ENCODE measurements at regions not wholly inside any gene's neighbourhood (a gene's known extent, or its start where the extent isn't known, plus 50 kb on each side); places are given as distances from the start of the nearest gene placed in this dataset.

- Histone ChIP-seq H3K27ac (ENCODE audit: insufficient read depth, low read length) (no peak overlapping the region), H4K8ac (ENCODE audit: low read depth in 2 of 2, low read length in 2 of 2) (no peak overlapping the region)
Measured at GRCh38 chr5:171640480-171640879, 145.1 kb upstream of the SMIM23 start.

More at GRCh38 chr5:171640480-171640879, 145.1 kb upstream of the SMIM23 start:
- dilution Hi-C loops (cut with HindIII; ENCODE audit: low sequenced_read_pairs, unreplicated experiment), result no loop called here
- intact Hi-C loops (cut with micrococcal nuclease), result no loop called here
- no peak for TF ChIP-seq MXI1 (IDR thresholded peaks at IDR 0.05; ENCODE audit: borderline replicate concordance, low read depth, low read length)
- no peak for TF ChIP-seq MAZ (IDR thresholded peaks at IDR 0.05; ENCODE audit: borderline replicate concordance, low read depth, low read length)
- no peak for TF ChIP-seq FOS (IDR thresholded peaks at IDR 0.05; ENCODE audit: low read depth, low read length)
- TF ChIP-seq CHD1 (IDR thresholded peaks at IDR 0.05; ENCODE audit: low read depth, low read length), result no peak
- TF ChIP-seq BHLHE40 (IDR thresholded peaks at IDR 0.05; ENCODE audit: low read depth, low read length), result no peak
- no peak for TF ChIP-seq SMC3 (IDR thresholded peaks at IDR 0.05; ENCODE audit: low read depth, low read length)
- TF ChIP-seq RFX5 (IDR thresholded peaks at IDR 0.05; ENCODE audit: low read depth, low read length), result no peak
- no peak for TF ChIP-seq CEBPB (IDR thresholded peaks at IDR 0.05; ENCODE audit: low read depth, low read length)
- no peak for TF ChIP-seq NFE2L2 (IDR thresholded peaks at IDR 0.05; ENCODE audit: low read depth, low read length)
- Histone ChIP-seq H3K9me1 (ENCODE audit: insufficient read depth, low read length) (no peaks in the 10 kb centered on the region; the same call in 1 of the 2 replicates), H3K27me3 (ENCODE audit: control insufficient read depth, insufficient read depth, low read length) (peaks cover 9% of the 10 kb centered on the region), H3K18ac (ENCODE audit: low read depth, low read length) (no peak overlapping the region), H2AFZ (replicated peaks; ENCODE audit: low read length, poor library complexity) (no peak overlapping the region), H3K4me3 (ENCODE audit: insufficient read depth, low read depth, low read length) (no peak overlapping the region), H3K14ac (replicated peaks; ENCODE audit: low read depth, low read length) (no peak overlapping the region), H3K23ac (ENCODE audit: low read depth, low read length) (no peak overlapping the region), H3K9me3 (ENCODE audit: control insufficient read depth, insufficient read depth, low read length) (no peaks in the 10 kb centered on the region), H3K56ac (ENCODE audit: extremely low read depth, insufficient read depth, low read length) (no peak overlapping the region), H2BK20ac (ENCODE audit: low read depth, low read length) (no peak overlapping the region), H2BK120ac (ENCODE audit: low read depth, low read length) (no peak overlapping the region), H2BK5ac (ENCODE audit: low read depth, low read length, poor library complexity, severe bottlenecking) (no peak overlapping the region), H4K20me1 (ENCODE audit: insufficient read depth, low read length) (no peaks in the 10 kb centered on the region), H2AK5ac (ENCODE audit: low read depth, low read length) (no peak overlapping the region), H2BK15ac (ENCODE audit: low read depth, low read length) (no peak overlapping the region), H3K79me1 (ENCODE audit: low read depth in 1 of 2, low read length in 2 of 2) (no peaks in the 10 kb centered on the region), H3K4me1 (ENCODE audit: control insufficient read depth, insufficient read depth, low read length) (no peaks in the 10 kb centered on the region), H2AK9ac (replicated peaks; ENCODE audit: low read depth, low read length, poor library complexity) (peak overlapping the region; percentile 33), H4K91ac (ENCODE audit: insufficient read depth, low read depth, low read length) (no peak overlapping the region), H3K4ac (ENCODE audit: low read depth, low read length) (no peak overlapping the region), H3K36me3 (ENCODE audit: control insufficient read depth, insufficient read depth, low read length) (no peaks in the 10 kb centered on the region), H3K4me2 (ENCODE audit: low read depth, low read length) (no peak overlapping the region), H3K9ac (ENCODE audit: low read depth, low read length) (no peak overlapping the region), H4K5ac (ENCODE audit: low read depth, low read length) (no peak overlapping the region)
- peak; percentile 22 for DNase-seq
- WGBS, 2 experiments (ENCODE audit: extremely low coverage in 2 of 2, insufficient read length in 1 of 2), result 80% methylated on average over 1 of the region's 3 CpGs; no CpG with 5 or more reads in 1 of the 2 experiments
- POLR2A ChIA-PET (ENCODE audit: unreplicated experiment), result no interaction called here
- in situ Hi-C loops (cut with MboI; ENCODE audit: low sequenced_read_pairs), result no loop called here
- CTCF ChIA-PET, result interaction anchor here (0.7 kb wide), 1 partner anchor 221 kb away, joined by 4 read pairs; the partner anchor contains the start of gene FGF18
- BruUV-seq (replicated peaks), result no TSS peak
- ATAC-seq (ENCODE audit: low read depth), result peak; percentile 60
